H4 (cell line): ENCODE measurements at regions not wholly inside any gene's neighbourhood (a gene's known extent, or its start where the extent isn't known, plus 50 kb on each side); places are given as distances from the start of the nearest gene placed in this dataset.

Source experiments
- DNase-seq: peaks from one replicate; pipeline ENCODE4 v3.0.0-alpha.2; 2015; ENCODE audit warnings: low spot score

DNA sequence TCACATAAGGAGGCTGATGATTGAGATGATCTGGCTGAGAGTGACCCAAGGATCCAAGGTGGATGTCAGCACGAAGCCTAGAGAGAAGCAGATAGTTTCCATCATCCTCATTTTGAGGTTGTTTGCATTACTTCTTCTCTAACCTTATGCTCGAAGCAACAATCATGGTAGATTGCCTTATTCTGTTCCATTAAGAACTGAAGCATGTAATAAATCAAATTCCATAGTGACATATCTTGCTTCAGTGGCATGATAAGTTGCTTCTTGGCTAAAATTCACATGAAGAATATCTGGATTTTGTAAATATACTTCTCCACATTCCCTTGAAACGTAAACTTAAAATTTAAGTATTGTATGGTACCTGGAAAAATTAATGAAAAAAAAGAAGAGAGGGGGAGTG is 377.8 kb upstream of the DACH1 start:
- no peak for DNase-seq

DNA sequence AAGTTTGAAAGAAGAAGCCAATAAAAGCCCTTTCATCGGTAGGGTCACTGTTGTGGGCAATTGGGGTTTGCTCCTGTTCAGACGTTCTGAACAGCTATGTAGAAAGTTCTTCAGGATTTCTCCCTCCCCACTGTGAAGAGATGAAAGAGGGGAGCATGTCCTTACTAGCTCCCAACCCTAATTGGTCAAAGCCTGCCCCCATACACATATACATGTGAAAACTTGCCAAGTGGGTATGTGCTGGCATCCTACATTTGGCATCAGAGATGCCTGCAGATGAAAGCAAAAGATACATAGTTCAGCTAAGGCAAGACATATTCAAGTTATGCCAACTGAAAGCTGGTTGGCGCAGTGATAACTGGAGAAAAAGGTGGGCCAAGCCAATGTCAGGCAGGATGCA is 363.1 kb upstream of the DACH1 start:
- no peak for DNase-seq

DNA sequence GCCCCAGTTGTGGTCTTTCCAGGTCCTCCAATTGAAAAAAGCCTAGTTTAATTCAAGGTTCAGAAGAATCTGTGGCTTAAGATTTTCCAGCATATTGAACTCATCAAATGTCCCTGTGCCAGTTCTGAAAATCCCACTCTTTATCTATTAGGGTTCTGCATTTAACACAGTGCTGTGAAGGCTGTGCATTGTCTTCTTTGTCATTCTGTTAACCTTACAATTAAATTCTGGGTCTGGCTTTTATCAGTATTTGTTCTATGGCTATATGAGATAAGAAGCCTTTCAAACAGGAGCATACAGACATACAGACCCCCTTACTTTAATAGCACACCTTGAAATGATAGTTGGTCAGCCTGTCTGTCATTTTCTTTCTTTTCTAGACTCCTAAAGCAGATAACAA is 362.1 kb upstream of the DACH1 start:
- DNase-seq: no peak

DNA sequence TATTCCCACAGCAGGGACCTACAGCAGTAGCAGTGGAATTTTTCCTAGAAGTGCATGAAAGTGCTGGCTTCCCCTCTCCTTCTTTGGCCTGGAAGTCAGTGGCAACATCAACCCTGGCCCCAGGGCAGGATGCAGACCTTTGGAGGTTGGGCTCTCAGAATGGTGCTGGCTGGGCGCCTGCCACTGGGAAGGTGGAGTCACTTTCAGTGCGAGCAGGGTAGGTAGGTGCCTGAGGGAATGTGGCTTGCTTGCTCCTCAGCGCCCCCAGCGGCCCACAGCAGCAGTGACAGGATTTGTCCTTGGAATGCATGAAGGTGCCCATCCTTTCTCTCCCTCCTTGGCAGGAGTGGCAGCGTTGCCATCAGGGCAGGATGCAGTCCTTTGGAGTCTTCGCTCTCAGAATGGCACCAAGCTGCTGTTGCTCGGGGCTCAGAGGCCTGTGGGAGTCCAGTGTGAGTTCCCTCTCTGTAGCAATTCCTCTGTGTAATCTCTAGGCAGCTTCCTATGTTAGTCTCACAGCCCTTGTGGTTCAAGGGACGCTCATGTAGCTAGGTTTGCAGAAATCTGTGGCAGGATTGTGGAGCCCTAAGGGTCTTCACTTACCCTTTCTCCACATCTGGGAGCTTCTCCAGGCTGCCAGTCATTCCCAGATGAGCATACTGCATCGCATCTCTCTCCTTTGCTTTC is 354.4 kb upstream of the DACH1 start:
- peak; percentile 66 for DNase-seq

DNA sequence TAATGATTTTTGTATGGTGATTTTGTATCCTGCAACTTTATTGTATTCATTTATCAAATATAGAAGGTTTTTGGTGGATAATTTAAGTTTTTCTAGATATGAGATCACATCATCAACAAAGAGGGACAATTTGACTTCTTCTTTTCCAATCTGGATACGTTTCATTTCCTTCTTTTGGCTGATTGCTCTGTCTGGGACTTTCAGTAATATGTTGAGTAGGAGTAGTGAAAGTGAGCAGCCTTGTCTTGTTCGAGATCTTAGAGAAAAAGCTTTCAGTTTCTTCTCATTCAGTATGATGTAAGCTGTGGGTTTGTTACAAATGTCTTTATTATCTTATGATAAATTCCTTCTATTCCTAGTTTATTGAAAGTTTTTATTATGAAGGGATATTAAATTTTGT is 352.0 kb upstream of the DACH1 start:
- DNase-seq: no peak

DNA sequence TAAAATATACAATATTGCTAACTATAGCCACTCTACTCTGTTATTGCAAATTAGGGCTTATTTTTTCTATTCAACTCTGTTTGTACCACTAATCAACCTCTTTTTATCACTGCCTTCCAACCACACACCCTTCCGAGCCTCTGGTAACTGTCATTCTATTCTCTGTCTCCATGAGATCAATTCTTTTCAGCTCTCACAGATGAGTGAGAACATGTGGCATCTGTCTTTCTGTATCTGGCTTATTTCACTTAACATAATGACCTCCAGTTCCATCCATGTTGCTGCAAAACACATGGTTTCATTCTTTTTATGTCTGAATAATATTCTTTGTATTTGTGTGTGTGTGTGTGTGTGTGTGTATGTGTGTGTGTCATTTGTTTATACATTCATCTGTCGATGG is 350.1 kb upstream of the DACH1 start:
- DNase-seq: no peak

DNA sequence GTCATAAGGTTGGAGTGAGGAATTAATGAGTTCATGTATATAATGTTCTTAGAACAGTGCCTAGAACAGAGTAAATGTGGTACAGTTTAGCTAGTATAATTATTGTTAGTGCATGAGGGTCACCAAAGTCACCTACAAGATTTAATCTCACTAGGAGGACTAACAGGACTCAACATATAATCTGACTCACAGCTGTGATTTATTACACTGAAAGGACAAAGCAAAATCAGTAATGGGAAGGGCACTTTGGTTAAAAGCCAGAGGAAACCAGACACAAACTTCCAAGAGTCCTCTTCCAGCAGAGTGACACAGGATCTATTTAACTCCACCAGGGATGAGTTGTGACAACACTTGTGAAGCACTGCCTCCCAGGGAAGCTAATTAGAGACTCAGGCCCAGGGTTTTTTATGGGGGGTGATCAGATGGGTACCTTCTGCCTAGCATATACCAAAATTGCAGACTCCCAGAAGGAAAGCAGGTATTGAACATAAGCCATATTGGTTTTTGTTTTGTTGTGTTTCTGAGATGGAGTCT is 341.2 kb upstream of the DACH1 start:
- DNase-seq: no peak

DNA sequence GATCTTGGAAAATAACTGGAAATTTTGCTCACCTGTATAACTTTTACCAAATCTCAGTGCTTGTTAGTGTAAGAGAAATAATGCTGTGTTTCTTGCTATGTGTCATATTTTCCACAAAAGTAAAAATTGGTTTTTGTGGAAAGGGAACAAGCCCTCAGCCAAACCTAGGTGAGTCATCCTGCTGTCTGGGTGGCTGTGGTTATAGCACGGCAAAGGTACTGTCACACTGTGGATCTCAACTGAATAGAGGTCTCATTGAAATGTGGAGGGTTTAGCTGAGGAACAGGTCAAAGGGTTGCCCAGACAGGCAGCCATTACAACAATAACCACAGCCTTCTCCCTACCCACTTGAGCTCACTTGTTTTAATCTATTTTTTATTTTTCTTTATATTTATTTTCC is 338.8 kb upstream of the DACH1 start:
- peak; percentile 19 for DNase-seq

DNA sequence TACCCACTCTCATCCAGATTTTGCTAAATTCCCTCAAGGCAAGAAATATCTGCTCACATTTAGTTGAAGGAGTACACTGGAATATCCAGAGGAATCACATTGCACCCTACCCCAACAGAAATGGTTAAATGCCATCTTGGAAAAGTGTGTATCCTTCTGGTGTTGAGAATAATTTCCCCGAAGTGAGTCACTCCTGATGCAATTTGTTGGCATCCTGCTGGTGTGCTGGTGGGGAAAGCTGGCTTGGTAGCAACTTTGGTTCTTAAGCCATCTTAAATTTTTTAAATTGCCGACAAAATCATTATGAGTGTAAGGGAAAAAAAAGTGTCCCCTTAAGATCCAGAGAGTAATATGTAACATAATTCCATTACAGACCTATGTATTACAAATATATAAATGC is 337.3 kb upstream of the DACH1 start:
- DNase-seq: peak; percentile 59

DNA sequence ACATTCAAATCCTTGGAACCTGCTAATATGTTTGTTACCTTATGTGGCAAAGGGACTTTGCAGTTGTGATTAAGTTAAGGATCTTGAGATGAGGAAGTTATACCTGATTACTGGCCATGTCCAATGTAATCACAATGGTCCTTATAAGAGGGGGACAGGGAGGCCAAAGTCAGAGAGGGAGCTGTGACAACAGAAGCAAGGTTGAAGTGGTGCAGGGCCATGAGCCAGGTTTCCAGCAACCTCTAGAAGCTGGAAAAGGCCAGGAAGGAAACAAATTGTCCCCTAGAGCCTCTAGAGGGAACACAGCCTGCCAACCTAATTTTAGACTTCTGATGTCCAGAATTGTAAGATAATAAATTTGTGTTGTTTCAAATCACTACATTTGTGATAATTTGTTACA is 334.7 kb upstream of the DACH1 start:
- DNase-seq: no peak

DNA sequence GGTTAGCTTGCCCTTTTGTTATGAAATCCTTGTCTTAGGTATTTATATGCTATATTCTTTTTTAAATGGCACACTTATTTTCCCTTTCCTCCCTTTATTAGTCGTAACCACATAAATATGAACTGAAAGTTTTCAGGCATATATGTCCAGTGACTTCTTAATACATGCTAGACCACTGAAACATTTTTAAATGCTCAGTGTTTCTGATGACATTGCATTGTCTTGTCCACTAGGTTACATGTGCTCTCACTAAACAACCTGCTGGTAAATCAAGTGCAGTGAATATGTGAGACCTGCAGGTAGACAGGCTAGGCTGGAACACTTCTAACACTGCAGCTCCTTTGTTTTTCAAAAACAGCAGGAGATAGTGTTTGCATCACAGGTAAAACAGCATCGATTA is 332.6 kb upstream of the DACH1 start:
- DNase-seq: no peak

DNA sequence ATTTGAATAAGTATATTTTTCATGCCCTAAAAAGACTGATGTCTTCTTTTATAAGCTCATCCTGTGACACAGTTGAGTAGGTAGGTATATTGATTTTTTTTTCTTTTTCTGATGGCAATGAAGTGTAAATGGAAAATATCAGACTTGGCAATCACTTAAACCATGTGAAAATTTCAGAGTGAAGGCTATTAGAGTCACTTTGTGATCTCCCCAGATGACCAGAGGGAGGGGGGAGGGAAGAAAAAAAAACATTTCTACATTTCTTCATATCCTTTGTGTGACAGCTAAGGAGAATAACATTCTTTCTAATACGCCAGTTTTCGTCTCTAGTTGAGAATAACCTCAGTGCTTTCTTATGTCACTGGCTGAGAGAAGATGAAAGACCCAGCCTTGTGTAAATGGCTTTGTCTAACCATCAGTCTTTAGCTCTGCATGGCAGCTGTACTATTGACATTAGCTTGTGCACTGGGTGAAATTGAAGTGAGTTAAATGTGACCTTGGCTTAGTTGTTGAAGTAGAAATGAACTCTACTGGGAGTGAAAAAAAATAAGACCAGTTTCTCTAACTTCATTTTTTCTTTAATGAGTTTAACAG is 332.1 kb upstream of the DACH1 start:
- no peak for DNase-seq

DNA sequence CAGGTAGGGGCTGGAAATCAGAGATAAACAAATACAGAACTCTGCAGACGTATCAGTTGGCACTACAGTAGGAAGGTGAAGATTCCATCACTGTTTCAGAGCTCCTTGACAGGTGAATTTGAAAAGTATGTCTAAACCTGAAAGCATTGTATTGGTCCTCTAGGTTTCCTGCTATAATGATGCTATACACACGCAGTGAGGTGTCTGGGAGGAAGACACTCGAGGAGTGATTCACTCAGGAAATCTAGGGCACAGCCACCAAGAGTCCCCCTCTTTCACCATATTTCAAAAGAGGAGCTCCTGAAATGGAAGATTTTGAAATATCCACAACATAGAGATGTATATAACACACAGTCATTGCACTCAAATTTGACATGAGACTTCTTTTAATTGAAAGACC is 331.0 kb upstream of the DACH1 start:
- DNase-seq: no peak

DNA sequence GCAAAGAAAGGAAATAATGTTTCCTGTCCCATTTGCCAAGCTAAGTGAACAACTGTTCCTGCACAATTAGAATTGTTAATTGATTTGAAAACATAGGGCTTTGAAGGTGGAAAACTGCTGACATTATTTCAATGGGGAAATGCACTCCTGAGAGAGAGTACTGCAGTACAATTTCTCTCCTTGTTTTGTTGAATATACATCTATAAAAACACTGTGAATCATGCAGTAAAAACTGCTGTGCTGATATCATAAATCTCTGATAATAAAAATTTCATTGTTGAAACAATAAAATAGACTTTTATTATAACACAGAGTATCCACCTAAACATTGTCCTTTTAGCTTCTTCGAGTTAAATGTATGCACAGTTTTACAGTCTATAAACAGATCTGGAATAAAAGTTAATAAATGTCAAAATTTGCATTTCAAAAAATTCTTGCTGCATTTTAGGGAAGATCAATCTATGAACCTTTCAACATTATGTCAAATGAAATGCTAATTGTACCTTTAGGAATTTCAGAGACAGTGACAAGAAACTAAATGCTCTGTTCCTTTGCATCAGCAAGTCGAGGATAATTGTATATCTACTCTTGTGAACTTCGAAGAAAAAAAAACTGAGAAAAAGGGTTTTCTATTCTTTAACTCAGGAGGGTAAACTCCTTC is 328.2 kb upstream of the DACH1 start:
- no peak for DNase-seq

DNA sequence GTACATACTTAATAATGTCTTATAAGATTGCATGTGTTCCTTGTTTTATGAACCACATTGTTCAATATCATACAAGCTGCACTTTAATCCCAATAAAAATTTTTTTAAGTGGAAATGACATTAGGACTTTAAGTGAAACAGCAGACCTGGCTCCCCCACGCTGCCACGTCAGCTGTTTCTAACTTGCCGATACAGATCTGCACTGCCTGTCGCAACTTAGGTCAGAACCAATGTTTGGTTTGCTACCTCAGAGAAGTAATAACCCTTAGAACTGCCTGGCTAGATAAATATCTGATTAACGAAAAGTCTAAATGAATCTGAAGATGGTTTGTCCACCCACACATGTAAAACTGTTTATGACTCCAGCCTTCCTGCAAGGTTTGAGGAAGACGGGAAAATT is 327.5 kb upstream of the DACH1 start:
- no peak for DNase-seq

DNA sequence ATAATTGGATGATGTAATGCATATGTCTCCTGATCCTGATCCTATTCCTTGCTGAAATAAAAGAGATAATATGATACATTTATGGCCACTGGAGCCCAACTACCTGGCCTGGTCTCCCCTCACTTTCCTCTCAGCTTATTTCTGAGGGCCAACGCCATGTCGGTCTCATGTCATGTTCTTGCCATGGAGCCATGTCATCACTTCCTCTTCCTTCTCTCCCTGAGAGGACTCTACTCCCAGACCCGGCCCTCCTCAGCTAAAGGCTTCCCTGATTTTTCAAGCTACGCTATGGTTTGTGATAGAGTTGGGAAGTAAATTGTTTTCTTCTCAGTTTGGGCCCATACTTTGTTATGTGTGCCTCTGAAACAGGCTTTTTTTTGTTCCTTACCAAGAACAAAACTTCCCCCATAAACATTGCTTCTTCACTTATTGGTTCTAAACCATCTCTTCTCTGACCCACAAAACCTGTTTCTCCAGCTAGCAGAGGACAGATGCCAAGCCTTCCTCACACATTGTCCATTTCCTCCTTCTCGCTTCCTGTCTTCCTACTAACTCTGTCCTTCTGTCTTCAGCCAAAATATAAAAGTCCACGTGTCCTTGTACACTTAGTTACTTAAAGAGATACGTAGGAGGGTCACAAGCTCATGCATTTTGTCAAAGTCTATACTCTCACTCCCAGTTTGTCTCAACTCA is 319.9 kb upstream of the DACH1 start:
- no peak for DNase-seq

DNA sequence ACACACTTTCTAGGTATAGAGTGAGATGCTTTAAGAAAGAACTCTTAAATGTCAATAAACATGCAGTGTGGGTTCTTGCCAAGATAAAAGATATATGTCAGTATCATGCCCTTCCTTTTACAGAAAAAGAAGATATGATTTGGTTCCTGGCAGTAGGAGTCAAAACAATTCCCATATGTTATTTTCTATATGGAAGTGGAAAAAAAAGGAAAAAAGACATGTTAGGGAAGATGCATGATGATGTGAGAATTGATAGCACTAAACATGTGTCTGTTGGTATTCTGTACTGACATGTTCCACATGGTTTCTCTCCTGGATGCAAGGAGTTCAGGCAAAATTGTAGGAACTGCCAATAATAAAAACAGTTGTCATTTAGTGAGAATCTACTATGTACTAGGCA is 318.8 kb upstream of the DACH1 start:
- no peak for DNase-seq

DNA sequence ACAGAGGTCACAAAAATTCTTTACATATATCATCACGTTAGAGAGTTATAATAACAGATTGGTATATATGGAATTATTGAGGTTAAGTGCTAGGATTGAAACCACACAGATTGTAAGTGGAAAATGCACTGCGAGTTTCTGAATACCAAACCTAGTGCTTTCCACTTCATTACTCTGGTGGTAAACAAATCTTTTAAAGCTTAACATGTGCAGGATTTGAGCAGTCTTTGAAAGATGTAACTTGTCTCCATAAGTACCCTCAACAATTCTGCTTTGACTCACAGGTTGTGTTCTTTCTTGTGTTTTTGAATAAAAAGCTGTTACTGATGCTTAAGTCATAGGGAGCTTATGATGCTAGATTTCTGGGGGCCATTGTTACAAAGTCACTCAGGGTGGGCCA is 314.7 kb upstream of the DACH1 start:
- DNase-seq: no peak

DNA sequence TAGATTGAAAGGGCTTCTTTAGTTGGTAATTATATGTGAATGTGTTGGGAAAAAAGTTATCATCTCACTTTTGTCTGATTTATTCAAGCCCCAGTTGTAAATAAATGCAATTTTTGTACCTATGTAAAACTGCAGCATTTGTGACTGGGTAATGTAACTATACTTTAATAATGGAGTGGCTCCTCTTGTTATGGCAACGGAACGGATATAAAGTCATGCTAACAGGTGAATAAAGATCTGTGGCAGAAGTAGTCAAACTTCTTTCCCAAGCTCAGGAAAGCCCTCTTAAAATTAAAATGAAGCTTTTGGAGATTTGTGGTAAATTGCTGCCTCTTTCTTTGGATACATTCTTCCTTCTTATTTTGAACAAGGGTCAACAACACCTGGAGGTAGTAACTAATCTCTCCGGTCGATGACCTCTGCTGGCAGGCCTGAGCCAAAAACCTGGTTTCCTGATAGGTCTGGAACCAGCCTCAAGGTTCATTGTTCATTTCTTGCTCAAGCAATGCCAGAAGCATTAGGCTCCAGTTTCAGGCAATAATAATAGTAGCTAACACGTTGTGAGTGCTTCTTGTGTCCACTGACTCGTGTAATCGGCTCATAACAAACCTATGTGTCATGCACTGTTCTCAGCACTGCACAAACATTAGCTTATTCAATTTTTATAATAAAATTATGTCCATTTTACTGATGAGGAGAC is 313.4 kb upstream of the DACH1 start:
- no peak for DNase-seq

DNA sequence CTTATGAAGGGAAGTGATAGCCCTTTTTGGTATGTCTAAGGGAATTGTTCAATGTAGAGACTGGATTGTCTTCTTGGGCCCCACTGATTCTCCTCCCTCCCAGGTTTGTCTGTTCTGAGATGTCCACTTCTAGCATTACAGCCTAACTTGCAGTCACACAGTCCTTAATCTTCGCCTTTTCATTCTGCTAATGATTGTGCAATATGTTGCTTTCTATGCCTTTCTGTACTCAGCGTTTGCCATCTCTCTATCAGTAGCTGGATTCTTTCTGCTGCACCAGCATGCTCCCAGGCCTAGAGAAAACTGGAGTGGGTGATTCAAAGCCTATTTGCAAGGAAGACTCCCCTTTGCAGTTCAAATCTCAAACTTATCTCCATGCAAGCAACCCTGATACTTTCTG is 307.5 kb upstream of the DACH1 start:
- no peak for DNase-seq

DNA sequence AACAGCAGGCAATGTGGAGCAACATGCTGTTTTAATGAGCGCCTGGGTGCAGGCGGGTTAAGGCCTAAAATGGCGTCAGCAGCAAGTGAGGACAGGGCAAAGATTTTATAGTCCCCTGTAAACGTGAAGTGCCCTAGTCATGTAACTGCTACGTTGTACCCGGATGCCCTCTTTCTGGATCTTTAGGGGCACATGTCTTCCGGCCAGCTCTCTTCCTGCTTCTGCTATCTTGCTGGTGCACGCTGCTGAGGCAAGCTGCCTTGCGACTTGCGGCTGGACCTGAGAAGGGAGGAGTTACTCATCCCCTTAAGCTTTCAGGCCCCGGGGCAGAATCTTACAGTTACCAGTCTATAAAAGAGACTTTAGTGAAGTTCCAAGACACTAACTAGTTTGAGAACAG is 303.6 kb upstream of the DACH1 start:
- no peak for DNase-seq
